Neutrophil (primary cell): ENCODE measurements at regions not wholly inside any gene's neighbourhood (a gene's known extent, or its start where the extent isn't known, plus 50 kb on each side); places are given as distances from the start of the nearest gene placed in this dataset.

Experiments
- H3K27ac ChIP-seq: fragments of 200-600 bp; sonication (generic); 2 replicates; pipeline ENCODE4 v1.5.1; 2016; ENCODE audit warnings: mild to moderate bottlenecking, moderate library complexity
- H3K27me3 ChIP-seq: fragments of 200-600 bp; sonication (generic); 2 replicates; pipeline ENCODE4 v1.6.0; 2016; ENCODE audit warnings: mild to moderate bottlenecking
- H3K36me3 ChIP-seq: fragments of 200-600 bp; sonication (generic); 2 replicates; pipeline ENCODE4 v1.5.1; 2017
- H3K4me1 ChIP-seq, 2 experiments: fragments of 200-600 bp in 1 of 2; sonication (generic) in 1 of 2; 1 replicate in 1 of 2; 2 replicates in 1 of 2; pipeline versions ENCODE4 v1.5.1 to v1.6.1; 2013 to 2016; ENCODE audit warnings: low read depth in 1 of 2, low read length in 1 of 2, mild to moderate bottlenecking in 1 of 2, moderate library complexity in 1 of 2; ENCODE audit not compliant: control insufficient read depth in 1 of 2, insufficient read depth in 1 of 2
- H3K4me3 ChIP-seq, 2 experiments: fragments of 200-600 bp in 1 of 2; sonication (generic) in 1 of 2; 1 replicate in 1 of 2; 2 replicates in 1 of 2; pipeline ENCODE4 v1.5.1; 2013 to 2016; ENCODE audit warnings: low read depth in 1 of 2, low read length in 1 of 2, mild to moderate bottlenecking in 1 of 2, moderate library complexity in 1 of 2
- H3K9me3 ChIP-seq: fragments of 200-600 bp; sonication (generic); 2 replicates; pipeline ENCODE4 v1.5.1; 2016
- CTCF ChIP-seq: fragments of 200-600 bp; sonication (generic); IDR thresholded peaks from 2 replicates; pipeline ENCODE4 v1.5.1; 2016; ENCODE audit warnings: antibody characterized with exemption

- Histone ChIP-seq H3K27me3 (no peaks in the 10 kb centered on the region), H3K4me3 (no peak overlapping the region), H3K4me1 (no peaks in the 10 kb centered on the region), H3K27ac (no peak overlapping the region), H3K36me3 (no peaks in the 10 kb centered on the region), H3K9me3 (no peaks in the 10 kb centered on the region)
- no peak for TF ChIP-seq CTCF
Observed at GRCh38 chr3:18245721-18246120, 179.4 kb downstream of the SATB1 start.

DNA sequence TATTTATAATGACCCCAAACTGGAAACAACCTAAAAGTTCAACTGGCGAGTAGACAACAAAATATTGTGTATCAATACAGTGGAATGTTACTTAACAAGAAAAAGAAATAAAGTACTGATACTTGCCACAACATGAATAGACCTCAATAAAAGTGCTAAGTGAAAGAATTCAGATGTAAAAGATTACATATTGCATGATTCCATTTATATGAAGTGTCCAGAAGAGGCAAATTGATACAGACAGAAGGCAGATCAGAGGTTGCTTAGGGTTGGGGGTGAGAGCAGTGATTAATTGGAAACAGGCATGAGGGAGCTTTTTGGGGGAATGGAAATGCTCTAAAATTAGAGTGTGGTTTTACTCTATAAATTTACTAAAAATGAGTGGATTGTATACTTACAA lies 183.3 kb downstream of the SATB1 start:
- Histone ChIP-seq H3K27me3 (no peaks in the 10 kb centered on the region), H3K36me3 (no peaks in the 10 kb centered on the region), H3K27ac (no peak overlapping the region), H3K4me3 (no peak overlapping the region), H3K4me1 (no peaks in the 10 kb centered on the region), H3K9me3 (no peaks in the 10 kb centered on the region)
- no peak for TF ChIP-seq CTCF

- no peaks in the 10 kb centered on the region for H3K27me3 ChIP-seq
- TF ChIP-seq CTCF: no peak
- no peaks in the 10 kb centered on the region for H3K9me3 ChIP-seq
- H3K36me3 ChIP-seq: no peaks in the 10 kb centered on the region
- no peak overlapping the region for H3K4me3 ChIP-seq
- H3K27ac ChIP-seq: no peak overlapping the region
- no peaks in the 10 kb centered on the region for H3K4me1 ChIP-seq
Observed at GRCh38 chr3:18239674-18240073, 185.5 kb downstream of the SATB1 start.

DNA sequence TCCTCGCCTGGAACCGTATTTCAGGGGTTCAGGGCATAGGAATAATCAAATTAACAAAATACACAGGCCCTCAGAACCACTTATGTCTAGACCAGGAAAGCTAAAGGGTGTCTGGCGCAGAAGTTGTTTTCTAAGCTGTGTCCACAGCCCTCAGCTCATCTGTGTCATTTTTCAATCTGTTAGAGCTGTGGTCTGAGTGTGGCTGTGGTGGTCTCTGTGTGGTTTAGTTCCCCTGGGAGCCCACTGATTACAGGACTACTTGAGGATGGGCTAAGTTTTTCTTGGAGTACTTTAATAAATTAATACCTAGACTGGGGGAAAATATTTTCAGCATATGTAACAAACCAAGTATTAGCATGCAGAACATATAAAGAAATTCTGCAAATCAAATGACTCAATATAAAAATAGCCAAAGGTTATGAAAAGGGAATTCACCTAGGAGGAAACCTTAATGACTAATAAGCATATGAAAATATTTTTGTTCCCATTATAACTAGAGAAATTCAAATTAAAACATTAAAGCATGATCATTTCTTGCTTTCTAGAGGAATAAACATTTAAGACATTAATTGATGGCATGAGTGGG lies 186.3 kb downstream of the SATB1 start:
- H3K27ac ChIP-seq: no peak overlapping the region
- H3K4me1 ChIP-seq: no peaks in the 10 kb centered on the region
- no peak overlapping the region for H3K4me3 ChIP-seq
- TF ChIP-seq CTCF: no peak
- H3K9me3 ChIP-seq: no peaks in the 10 kb centered on the region
- no peaks in the 10 kb centered on the region for H3K36me3 ChIP-seq
- H3K27me3 ChIP-seq: no peaks in the 10 kb centered on the region

DNA sequence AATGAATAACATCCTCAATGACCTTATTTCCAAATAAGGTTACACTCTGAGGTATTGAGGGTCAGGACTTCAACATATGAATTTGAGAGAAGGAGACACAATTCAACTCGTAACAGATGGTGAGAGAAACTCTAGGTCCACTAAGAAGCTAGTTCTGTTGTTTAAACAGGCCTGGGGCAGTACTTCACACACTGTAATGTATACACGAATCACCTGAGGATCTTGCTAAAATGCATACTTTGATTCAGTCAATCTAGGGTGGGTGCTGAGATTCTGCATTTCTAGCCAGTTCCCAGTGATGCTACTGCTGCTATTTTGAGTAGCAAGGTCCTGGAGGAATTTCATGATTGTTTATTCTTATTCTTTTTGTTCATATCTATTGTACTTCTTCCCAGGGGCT lies 186.8 kb downstream of the SATB1 start:
- no peaks in the 10 kb centered on the region for H3K9me3 ChIP-seq
- H3K27me3 ChIP-seq: no peaks in the 10 kb centered on the region
- no peaks in the 10 kb centered on the region for H3K36me3 ChIP-seq
- TF ChIP-seq CTCF: no peak
- no peak overlapping the region for H3K27ac ChIP-seq
- H3K4me3 ChIP-seq: no peak overlapping the region
- no peaks in the 10 kb centered on the region for H3K4me1 ChIP-seq
